ENCODE measurements at regions not wholly inside any gene's neighbourhood (a gene's known extent, or its start where the extent isn't known, plus 50 kb on each side); places are given as distances from the start of the nearest gene placed in this dataset.

DNA sequence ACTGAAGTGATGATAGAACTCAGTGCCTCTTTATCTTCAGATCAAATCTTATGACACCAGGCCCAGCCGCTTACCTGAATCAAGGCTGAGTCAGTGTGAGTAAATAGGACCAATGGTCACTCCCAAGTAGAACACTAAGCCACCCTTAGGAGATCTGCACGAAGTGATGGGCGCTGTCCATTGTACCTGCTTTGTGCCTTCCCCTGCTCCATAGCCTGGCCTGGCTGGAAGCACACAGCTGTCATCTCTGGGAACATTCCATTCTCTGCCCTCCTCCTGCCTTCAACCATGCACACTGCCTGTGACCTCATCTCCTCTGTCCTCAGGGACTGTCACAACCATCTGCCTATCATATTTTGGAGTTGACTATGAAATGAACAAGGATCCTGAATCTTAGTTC is 279.5 kb upstream of the ASIC2 start:
- TF ChIP-seq CTCF (IDR thresholded peaks at IDR 0.05): no peak
- no peak for TF ChIP-seq POLR2A (IDR thresholded peaks at IDR 0.05)

All from esophagus squamous epithelium (tissue), 4 donors.